Muscle of leg (tissue), 3 donors: ENCODE measurements at regions not wholly inside any gene's neighbourhood (a gene's known extent, or its start where the extent isn't known, plus 50 kb on each side); places are given as distances from the start of the nearest gene placed in this dataset.

ENCODE experiments used
- DNase-seq: peaks from one replicate; pipeline ENCODE4 v3.0.0; 2013
- H3K27ac ChIP-seq: one replicate; pipeline ENCODE4 v1.5.1; 2013; ENCODE audit warnings: mild to moderate bottlenecking, low read length, control low read depth
- H3K27me3 ChIP-seq: one replicate; pipeline ENCODE4 v1.6.1; 2013; ENCODE audit warnings: low read length; ENCODE audit not compliant: control insufficient read depth, insufficient read depth
- H3K36me3 ChIP-seq: one replicate; pipeline ENCODE4 v1.6.1; 2013; ENCODE audit warnings: low read length; ENCODE audit not compliant: control insufficient read depth, insufficient read depth
- H3K4me1 ChIP-seq: one replicate; pipeline ENCODE4 v1.6.1; 2013; ENCODE audit warnings: low read length; ENCODE audit not compliant: control insufficient read depth, insufficient read depth
- H3K4me3 ChIP-seq: one replicate; pipeline ENCODE4 v1.5.1; 2013; ENCODE audit warnings: low read length, control low read depth
- H3K9me3 ChIP-seq: replicated peaks from 2 replicates; pipeline ENCODE4 v1.6.1; 2013; ENCODE audit warnings: low read depth, low read length; ENCODE audit not compliant: control insufficient read depth
- WGBS: methylation state at CpG from one replicate; pipeline ENCODE4 v1.1.5; 2013; ENCODE audit warnings: missing lambda C conversion rate; ENCODE audit not compliant: insufficient coverage; 5-methylcytosine and 5-hydroxymethylcytosine counted together

GRCh38 chr6:71476371-71476770 lies 187.8 kb downstream of the OGFRL1 start:
- Histone ChIP-seq H3K4me1 (no peaks in the 10 kb centered on the region), H3K9me3 (no peaks in the 10 kb centered on the region), H3K27ac (no peak overlapping the region), H3K27me3 (no peaks in the 10 kb centered on the region), H3K36me3 (no peaks in the 10 kb centered on the region), H3K4me3 (no peak overlapping the region)
- no peak for DNase-seq
- WGBS: no CpG with 5 or more reads among the region's 4 CpGs

- Histone ChIP-seq H3K27me3 (no peaks in the 10 kb centered on the region), H3K9me3 (no peaks in the 10 kb centered on the region), H3K4me3 (no peak overlapping the region), H3K4me1 (no peaks in the 10 kb centered on the region), H3K27ac (no peak overlapping the region), H3K36me3 (no peaks in the 10 kb centered on the region)
- no peak for DNase-seq
- whole genome bisulfite sequencing: 80% methylated on average over 1 of the region's 2 CpGs
Measured at GRCh38 chr6:71476872-71477271, 188.3 kb downstream of the OGFRL1 start.

DNA sequence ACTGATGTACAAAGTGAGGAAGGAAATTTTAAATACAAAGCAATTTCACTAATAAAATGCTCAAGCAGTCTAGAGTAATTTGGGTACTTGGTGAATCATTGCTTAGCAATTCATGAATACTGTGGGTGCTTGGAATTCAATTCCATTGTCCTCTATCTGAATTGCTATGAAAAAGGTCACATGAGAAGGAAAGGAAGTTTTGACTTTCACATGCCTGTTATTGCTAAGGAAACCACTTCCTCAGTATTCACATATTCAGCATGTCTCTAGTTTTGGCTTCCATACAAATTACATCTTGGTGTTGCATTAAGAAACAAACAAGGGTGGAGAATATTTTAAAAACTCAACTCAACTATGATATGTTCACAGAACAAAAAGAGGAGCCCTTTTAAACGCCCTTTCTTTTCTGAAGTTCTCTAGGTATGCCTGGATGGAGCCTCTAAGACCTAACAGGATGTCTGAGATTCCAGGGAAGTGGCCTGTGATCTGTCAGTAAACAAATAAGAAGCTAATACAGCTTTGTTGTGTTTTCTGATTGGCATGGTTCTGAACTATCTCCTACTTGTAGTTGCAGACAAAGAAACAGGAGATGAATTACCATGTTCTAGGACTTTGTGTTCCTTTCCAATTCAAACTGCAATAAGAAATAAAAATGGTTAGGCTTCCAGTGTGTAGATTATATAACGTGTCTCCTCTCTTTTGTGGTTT lies 190.4 kb downstream of the OGFRL1 start:
- peak; percentile 77 for DNase-seq
- WGBS: no CpG with 5 or more reads among the region's 2 CpGs
- peak overlapping the region; percentile 54 for H3K27ac ChIP-seq
- no peaks in the 10 kb centered on the region for H3K4me1 ChIP-seq
- H3K36me3 ChIP-seq: no peaks in the 10 kb centered on the region
- H3K4me3 ChIP-seq: no peak overlapping the region
- no peaks in the 10 kb centered on the region for H3K27me3 ChIP-seq
- no peaks in the 10 kb centered on the region for H3K9me3 ChIP-seq

DNA sequence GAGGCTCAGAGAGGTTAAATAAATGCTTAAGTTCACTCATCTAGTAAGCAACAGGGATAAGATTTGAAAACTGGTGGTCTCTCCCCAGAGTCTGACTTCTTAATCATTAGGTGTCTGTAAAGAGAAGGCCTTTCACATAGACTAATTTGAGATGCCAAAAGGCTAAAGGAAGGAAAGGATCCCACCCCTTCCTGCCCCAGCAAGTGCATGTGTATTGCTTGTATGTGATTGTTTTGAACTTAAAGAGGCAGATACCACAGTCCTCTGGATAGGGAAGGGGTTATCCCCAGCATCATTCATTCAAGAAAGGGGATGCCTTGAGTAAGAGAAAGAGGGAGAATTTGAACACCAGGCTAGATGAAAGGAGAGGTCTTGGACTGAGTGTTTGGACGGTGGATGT lies 192.0 kb downstream of the OGFRL1 start:
- Histone ChIP-seq H3K4me1 (no peaks in the 10 kb centered on the region), H3K27me3 (no peaks in the 10 kb centered on the region), H3K9me3 (no peaks in the 10 kb centered on the region), H3K27ac (no peak overlapping the region), H3K36me3 (no peaks in the 10 kb centered on the region), H3K4me3 (no peak overlapping the region)
- DNase-seq: peak; percentile 15
- no CpG with 5 or more reads among the region's 1 CpG for WGBS

DNA sequence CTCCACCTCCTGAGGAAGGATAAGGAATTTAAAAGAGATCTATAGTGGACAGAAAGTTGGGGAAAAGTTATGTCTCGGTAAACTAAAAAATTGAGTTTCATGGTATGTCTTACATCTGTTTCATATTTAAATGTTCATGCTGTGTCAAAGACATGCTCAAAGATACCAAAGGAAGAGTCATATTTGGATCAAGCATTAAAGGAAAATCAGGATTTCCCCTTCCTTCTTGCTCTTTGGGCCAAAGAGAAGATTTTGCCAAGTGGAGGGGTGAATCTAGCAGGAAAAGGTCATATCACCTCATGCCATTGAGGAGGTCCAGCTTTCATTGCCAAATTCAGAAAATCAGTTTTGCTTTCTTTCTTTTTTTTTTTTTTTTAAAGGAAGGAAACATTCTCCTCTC lies 192.4 kb downstream of the OGFRL1 start:
- WGBS: no CpG with 5 or more reads among the region's 1 CpG
- H3K27me3 ChIP-seq: no peaks in the 10 kb centered on the region
- H3K27ac ChIP-seq: peak overlapping the region; percentile 11
- no peak overlapping the region for H3K4me3 ChIP-seq
- H3K4me1 ChIP-seq: no peaks in the 10 kb centered on the region
- DNase-seq: peak; percentile 62
- H3K9me3 ChIP-seq: no peaks in the 10 kb centered on the region
- H3K36me3 ChIP-seq: no peaks in the 10 kb centered on the region

DNA sequence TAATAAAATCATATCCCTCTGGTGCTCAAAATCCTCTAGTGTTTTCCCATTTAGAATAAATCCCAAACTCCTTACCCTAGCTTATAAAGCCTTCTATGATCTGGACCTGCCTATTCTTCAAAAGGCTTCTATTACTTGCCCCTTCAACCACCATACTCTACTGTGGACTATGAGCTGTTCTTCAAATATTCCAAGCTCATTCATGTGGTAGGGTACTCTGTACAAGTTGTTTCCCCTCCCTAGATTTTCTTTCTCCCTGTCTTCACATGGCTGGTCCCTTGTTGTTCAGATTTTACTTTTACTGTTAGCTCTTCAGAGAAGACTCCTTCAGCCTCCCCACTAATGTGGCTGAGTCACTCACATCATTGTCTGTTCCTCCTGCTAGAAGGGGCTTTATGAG lies 193.2 kb downstream of the OGFRL1 start:
- no peak overlapping the region for H3K27ac ChIP-seq
- no peak overlapping the region for H3K4me3 ChIP-seq

GRCh38 chr6:71482742-71483141 lies 194.1 kb downstream of the OGFRL1 start:
- H3K36me3 ChIP-seq: no peaks in the 10 kb centered on the region
- no peaks in the 10 kb centered on the region for H3K27me3 ChIP-seq
- no peak for DNase-seq
- H3K27ac ChIP-seq: no peak overlapping the region
- WGBS: 83% methylated on average over 2 of the region's 2 CpGs
- H3K4me3 ChIP-seq: no peak overlapping the region
- no peaks in the 10 kb centered on the region for H3K4me1 ChIP-seq
- no peaks in the 10 kb centered on the region for H3K9me3 ChIP-seq

More for the DNA sequence above, 193.2 kb downstream of the OGFRL1 start:
- no peaks in the 10 kb centered on the region for H3K27me3 ChIP-seq
- H3K4me1 ChIP-seq: no peaks in the 10 kb centered on the region
- no peak for DNase-seq
- H3K36me3 ChIP-seq: no peaks in the 10 kb centered on the region
- H3K9me3 ChIP-seq: no peaks in the 10 kb centered on the region

GRCh38 chr6:71486461-71486860 lies 197.8 kb downstream of the OGFRL1 start:
- Histone ChIP-seq H3K9me3 (no peaks in the 10 kb centered on the region), H3K4me3 (no peak overlapping the region), H3K27me3 (no peaks in the 10 kb centered on the region), H3K4me1 (peaks cover 3% of the 10 kb centered on the region), H3K36me3 (no peaks in the 10 kb centered on the region), H3K27ac (no peak overlapping the region)
- DNase-seq: no peak
- no CpG with 5 or more reads among the region's 2 CpGs for WGBS

DNA sequence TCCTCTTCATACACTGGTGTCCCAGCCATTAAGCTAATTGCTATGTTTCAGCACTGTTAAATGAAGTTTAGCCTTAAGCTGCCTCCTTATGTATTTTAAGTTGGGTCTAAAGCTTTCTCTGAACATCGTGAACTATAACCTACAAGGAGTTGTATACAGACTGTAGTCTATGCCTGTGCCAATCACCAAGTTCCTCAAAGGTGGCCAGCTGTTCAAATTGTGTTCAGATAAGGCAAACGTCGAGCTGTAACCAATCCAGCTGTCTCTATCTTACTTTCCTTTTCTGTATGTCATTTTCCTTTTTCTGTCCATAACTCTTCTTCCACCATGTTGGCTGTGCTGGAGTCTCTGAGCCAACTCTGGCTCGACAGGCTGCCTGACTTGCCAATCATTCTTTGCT lies 199.6 kb downstream of the OGFRL1 start:
- no peak for DNase-seq
- WGBS: 69% methylated on average over 3 of the region's 4 CpGs
- peaks cover 3% of the 10 kb centered on the region for H3K4me1 ChIP-seq
- no peak overlapping the region for H3K4me3 ChIP-seq
- H3K9me3 ChIP-seq: no peaks in the 10 kb centered on the region
- H3K27me3 ChIP-seq: no peaks in the 10 kb centered on the region
- no peak overlapping the region for H3K27ac ChIP-seq
- no peaks in the 10 kb centered on the region for H3K36me3 ChIP-seq

DNA sequence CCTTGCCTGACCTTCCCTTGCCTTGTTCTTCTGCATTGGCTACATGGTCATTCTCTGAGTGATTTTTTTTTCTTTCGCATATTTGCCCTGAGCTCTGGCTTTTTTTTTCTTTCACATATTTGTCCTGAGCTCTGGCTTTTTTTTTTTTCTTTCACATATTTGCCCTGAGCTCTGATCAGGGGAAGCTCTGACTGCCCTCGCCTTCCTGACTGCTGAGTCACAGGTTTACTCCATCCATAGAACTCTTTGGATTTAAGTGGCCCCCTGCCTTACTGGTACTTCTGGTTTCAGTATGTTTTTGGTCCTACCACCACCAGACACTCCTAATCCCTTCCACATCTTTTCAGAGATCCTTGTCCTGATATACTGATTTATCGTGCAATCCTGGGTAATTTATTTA lies 201.1 kb downstream of the OGFRL1 start:
- Histone ChIP-seq H3K4me3 (no peak overlapping the region), H3K4me1 (peaks cover 3% of the 10 kb centered on the region), H3K9me3 (no peaks in the 10 kb centered on the region), H3K27me3 (no peaks in the 10 kb centered on the region), H3K36me3 (no peaks in the 10 kb centered on the region), H3K27ac (no peak overlapping the region)
- WGBS: 63% methylated on average over 2 of the region's 3 CpGs
- DNase-seq: no peak

DNA sequence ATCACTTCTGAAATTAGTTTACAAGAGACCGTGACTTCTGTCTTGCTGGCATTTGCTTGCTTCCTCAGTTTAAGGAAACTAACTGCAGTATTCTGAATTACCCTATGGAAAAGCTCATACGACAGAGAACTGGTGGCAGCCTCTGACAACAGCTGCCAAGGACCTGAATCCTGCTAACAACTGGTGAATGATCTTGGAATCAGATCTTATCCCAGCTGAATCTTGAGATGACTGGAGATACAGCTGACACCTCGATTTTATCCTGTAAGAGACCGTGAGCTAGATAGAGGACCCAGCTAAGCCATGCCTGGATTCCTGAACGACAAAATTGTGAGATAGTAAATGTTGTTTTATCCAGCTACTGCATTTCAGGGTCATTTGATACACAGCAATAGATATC lies 202.3 kb downstream of the OGFRL1 start:
- peak; percentile 21 for DNase-seq

More for the DNA sequence above, 202.3 kb downstream of the OGFRL1 start:
- Histone ChIP-seq H3K27me3 (no peaks in the 10 kb centered on the region), H3K4me1 (peaks cover 5% of the 10 kb centered on the region), H3K4me3 (no peak overlapping the region), H3K27ac (no peak overlapping the region), H3K36me3 (no peaks in the 10 kb centered on the region), H3K9me3 (no peaks in the 10 kb centered on the region)
- 29% methylated on average over 1 of the region's 5 CpGs for WGBS
